GM12891 (cell line): ENCODE measurements at regions not wholly inside any gene's neighbourhood (a gene's known extent, or its start where the extent isn't known, plus 50 kb on each side); places are given as distances from the start of the nearest gene placed in this dataset.
"Not testable (repeated sequence)": the region's sequence is repeated elsewhere in the genome, so short reads cannot be mapped to it uniquely, and the experiment has no call there.

Source experiments
- DNase-seq: peaks from one replicate; pipeline ENCODE4 v3.0.0; 2011; ENCODE audit warnings: low spot score; ENCODE audit not compliant: insufficient read length
- FAIRE-seq: peaks from 2 replicates; lab custom pipeline; 2011; peaks lifted over from hg19 to GRCh38; lab: Jason Lieb, UNC
- PAX5 ChIP-seq: IDR thresholded peaks from 2 replicates; pipeline ENCODE4 v1.6.1; 2011; ENCODE audit warnings: low read length, moderate library complexity, mild to moderate bottlenecking; ENCODE audit not compliant: insufficient read depth, severe bottlenecking
- POLR2A ChIP-seq: IDR thresholded peaks from 2 replicates; pipeline ENCODE4 v1.6.1; 2011; ENCODE audit warnings: low read depth, low read length, control low read depth
- POLR2AphosphoS5 ChIP-seq: IDR thresholded peaks from 2 replicates; pipeline ENCODE4 v1.6.1; 2011; ENCODE audit warnings: low read depth, low read length, control low read depth
- POU2F2 ChIP-seq: IDR thresholded peaks from 2 replicates; pipeline ENCODE4 v1.6.1; 2011; ENCODE audit warnings: low read depth, mild to moderate bottlenecking, control low read depth, low read length, moderate library complexity
- SPI1 ChIP-seq: IDR thresholded peaks from 2 replicates; pipeline ENCODE4 v1.6.1; 2011; ENCODE audit warnings: low read depth, low read length, control low read depth
- TAF1 ChIP-seq: IDR thresholded peaks from 2 replicates; pipeline ENCODE4 v1.6.1; 2011; ENCODE audit warnings: low read depth, low read length, control low read depth

GRCh38 chr10:93226619-93227018 lies 152.9 kb downstream of the CYP26A1 start:
- no peak for FAIRE-seq
- DNase-seq = no peak
- TF ChIP-seq SPI1 (no peak), POLR2AphosphoS5 (no peak), POU2F2 (no peak), POLR2A (no peak), TAF1 (no peak), PAX5 (no peak)

DNA sequence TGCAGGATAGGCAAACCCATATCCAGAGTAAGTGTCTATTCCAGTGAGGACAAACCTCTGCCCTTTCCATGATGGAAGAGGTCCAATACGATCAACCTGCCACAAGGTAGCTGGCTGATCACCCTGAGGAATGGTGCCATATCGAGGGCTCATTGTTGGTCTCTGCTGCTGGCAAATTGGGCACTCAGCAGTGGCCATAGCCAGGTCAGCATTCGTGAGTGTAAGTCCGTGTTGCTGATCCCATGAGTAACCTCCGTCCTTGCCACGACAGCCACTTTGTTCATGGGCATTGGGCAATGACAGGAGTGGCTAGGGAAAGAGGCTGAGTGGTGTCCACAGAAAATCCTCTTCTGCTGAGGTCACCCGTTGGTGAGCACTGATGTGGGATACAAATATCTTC lies 156.9 kb downstream of the CYP26A1 start:
- not testable (repeated sequence) for DNase-seq, FAIRE-seq

DNA sequence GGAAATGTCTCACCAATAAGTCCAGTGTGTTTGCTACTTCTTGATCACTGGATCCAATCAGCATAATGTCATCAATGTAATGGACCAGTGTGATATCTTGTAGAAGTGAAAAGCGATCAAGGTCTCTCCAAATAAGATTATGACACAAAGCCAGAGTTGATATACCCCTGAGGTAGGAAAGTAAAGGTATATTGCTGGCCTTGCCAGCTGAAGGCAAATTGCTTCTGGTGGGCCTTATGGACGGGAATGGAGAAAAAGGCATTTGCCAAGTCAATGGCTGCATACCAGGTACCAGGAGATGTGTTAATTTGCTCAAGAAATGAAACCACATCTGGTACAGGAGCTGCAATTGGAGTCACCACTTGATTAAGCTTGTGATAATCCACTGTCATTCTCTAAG lies 158.5 kb downstream of the CYP26A1 start:
- FAIRE-seq, DNase-seq: not testable (repeated sequence)

GRCh38 chr10:93234940-93235339 lies 161.2 kb downstream of the CYP26A1 start:
- not testable (repeated sequence) for DNase-seq, FAIRE-seq

DNA sequence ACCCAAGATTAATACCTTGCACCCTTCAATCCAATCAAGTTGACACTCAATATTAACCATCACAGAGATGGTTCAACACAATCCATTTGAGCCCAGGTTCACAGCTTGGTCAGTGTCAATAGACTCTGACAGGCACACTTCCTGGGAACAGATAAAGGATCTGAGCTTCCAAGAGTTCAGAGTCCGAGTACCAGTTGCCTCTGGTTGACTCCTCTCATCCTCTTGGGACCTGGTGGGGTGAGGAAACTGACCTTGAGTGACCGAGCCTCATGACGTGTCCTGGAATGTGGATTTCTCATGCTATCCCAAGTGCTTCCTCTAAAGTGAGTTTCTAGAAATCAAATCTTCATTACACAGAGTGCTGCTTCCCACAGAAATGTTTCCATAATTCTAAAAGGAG lies 162.0 kb downstream of the CYP26A1 start:
- FAIRE-seq = no peak
- TF ChIP-seq POU2F2 (no peak), POLR2A (no peak), SPI1 (no peak), TAF1 (no peak), PAX5 (no peak)
- no peak for DNase-seq

GRCh38 chr10:93236393-93237040 lies 162.8 kb downstream of the CYP26A1 start:
- TF ChIP-seq POU2F2 (no peak), POLR2A (no peak), SPI1 (no peak), TAF1 (no peak), POLR2AphosphoS5 (no peak), PAX5 (no peak)
- no peak for DNase-seq
- FAIRE-seq = no peak

GRCh38 chr10:93245147-93245546 lies 171.5 kb downstream of the CYP26A1 start:
- FAIRE-seq (no peak), DNase-seq (no peak)
- no peak for TF ChIP-seq POLR2AphosphoS5
- no peak for TF ChIP-seq POLR2A
- no peak for TF ChIP-seq POU2F2
- no peak for TF ChIP-seq TAF1
- no peak for TF ChIP-seq SPI1
- TF ChIP-seq PAX5 = no peak

- no peak for DNase-seq
- TF ChIP-seq PAX5 (no peak), TAF1 (no peak), POLR2A (no peak)
- FAIRE-seq = no peak
Observed at GRCh38 chr10:93245779-93246178, 172.1 kb downstream of the CYP26A1 start.

DNA sequence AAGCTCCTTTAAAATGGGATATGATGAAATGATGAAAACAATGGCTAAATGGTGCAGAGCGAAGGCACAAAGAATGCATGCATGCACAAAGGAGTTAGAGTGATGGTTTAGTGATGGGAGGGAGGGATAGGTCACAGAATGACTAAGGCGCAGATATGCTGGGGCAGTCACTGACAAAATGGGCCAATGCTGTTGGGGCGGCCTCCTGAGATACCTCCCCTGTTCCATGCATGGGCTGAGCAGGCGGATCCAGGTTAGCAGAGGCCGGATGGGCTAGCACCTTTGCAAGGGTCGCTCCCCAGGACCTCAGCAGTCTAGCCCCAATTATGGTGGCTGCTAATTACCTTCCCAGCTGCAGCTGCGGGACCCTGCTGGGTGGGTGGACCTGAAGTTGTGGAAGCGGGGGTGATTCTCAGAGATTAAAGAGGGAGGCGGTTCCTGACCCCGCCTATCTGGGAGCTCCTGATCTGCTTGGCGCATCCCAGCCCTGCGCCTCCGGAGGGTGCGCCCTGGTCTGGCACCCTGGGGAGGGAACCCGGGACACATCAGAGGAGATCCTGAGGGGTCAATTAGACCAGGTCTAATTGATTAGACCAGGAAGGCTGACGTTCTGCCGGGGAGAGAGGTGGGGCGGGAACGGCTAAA lies 175.0 kb downstream of the CYP26A1 start:
- DNase-seq = no peak
- no peak for FAIRE-seq
- TF ChIP-seq POLR2A (no peak), POLR2AphosphoS5 (no peak), SPI1 (no peak), TAF1 (no peak)

- FAIRE-seq = no peak
Observed at GRCh38 chr10:93250010-93250409, 176.3 kb downstream of the CYP26A1 start.

GRCh38 chr10:93254180-93254853 lies 180.6 kb downstream of the CYP26A1 start:
- FAIRE-seq (no peak), DNase-seq (no peak)
- TF ChIP-seq POLR2A (no peak), SPI1 (no peak), TAF1 (no peak), POU2F2 (no peak), PAX5 (no peak), POLR2AphosphoS5 (no peak)

More at GRCh38 chr10:93250010-93250409, 176.3 kb downstream of the CYP26A1 start:
- TF ChIP-seq SPI1 (no peak), TAF1 (no peak), PAX5 (no peak), POLR2AphosphoS5 (no peak), POU2F2 (no peak), POLR2A (no peak)
- no peak for DNase-seq
